GM12892 (cell line): ENCODE measurements at regions not wholly inside any gene's neighbourhood (a gene's known extent, or its start where the extent isn't known, plus 50 kb on each side); places are given as distances from the start of the nearest gene placed in this dataset.

Experiments
- POLR2A ChIP-seq: IDR thresholded peaks from 2 replicates; pipeline ENCODE4 v1.6.1; 2011; ENCODE audit warnings: low read depth, low read length, control low read depth
- POLR2AphosphoS5 ChIP-seq: IDR thresholded peaks from 2 replicates; pipeline ENCODE4 v1.6.1; 2011; ENCODE audit warnings: low read depth, low read length, control low read depth
- TAF1 ChIP-seq: IDR thresholded peaks from 2 replicates; pipeline ENCODE4 v1.6.1; 2011; ENCODE audit warnings: low read depth, mild to moderate bottlenecking, control low read depth, low read length, borderline replicate concordance

- TF ChIP-seq POLR2A: no peak
- no peak for TF ChIP-seq POLR2AphosphoS5
- TF ChIP-seq TAF1: no peak
Measured at GRCh38 chr11:70621241-70621640, 222.9 kb downstream of the CTTN start.
